Large intestine (tissue), 3 donors: ENCODE measurements at regions not wholly inside any gene's neighbourhood (a gene's known extent, or its start where the extent isn't known, plus 50 kb on each side); places are given as distances from the start of the nearest gene placed in this dataset.

Experiments
- DNase-seq, 2 donors: peaks; one replicate each; pipeline versions ENCODE4 v3.0.0 to v3.0.0-alpha.2; 2013
- H3K27ac ChIP-seq: one replicate; pipeline ENCODE4 v1.5.1; 2013; ENCODE audit warnings: low read length
- H3K27me3 ChIP-seq: 2 replicates; pipeline ENCODE4 v1.6.1; 2013; ENCODE audit warnings: low read length; ENCODE audit not compliant: control insufficient read depth, insufficient read depth
- H3K36me3 ChIP-seq: 2 replicates; pipeline ENCODE4 v1.6.1; 2013; ENCODE audit warnings: low read length; ENCODE audit not compliant: control insufficient read depth, insufficient read depth
- H3K4me1 ChIP-seq: one replicate; pipeline ENCODE4 v1.6.1; 2013; ENCODE audit warnings: low read length; ENCODE audit not compliant: control insufficient read depth, insufficient read depth
- H3K4me3 ChIP-seq: one replicate; pipeline ENCODE4 v1.5.1; 2013; ENCODE audit warnings: low read length
- H3K9me3 ChIP-seq: one replicate; pipeline ENCODE4 v1.6.1; 2013; ENCODE audit warnings: mild to moderate bottlenecking, low read depth, low read length, moderate library complexity; ENCODE audit not compliant: control insufficient read depth
- WGBS: methylation state at CpG from one replicate; pipeline ENCODE4 v1.1.5; 2013; ENCODE audit warnings: low lambda C conversion rate; ENCODE audit not compliant: insufficient coverage; 5-methylcytosine and 5-hydroxymethylcytosine counted together

GRCh38 chr18:30713299-30713698 is 329.2 kb downstream of the DSC3 start:
- no peaks in the 10 kb centered on the region for H3K4me1 ChIP-seq
- H3K4me3 ChIP-seq, result no peak overlapping the region
- no peak overlapping the region for H3K27ac ChIP-seq
- H3K36me3 ChIP-seq, result no peaks in the 10 kb centered on the region
- WGBS, result no CpG with 5 or more reads among the region's 2 CpGs
- H3K9me3 ChIP-seq, result no peaks in the 10 kb centered on the region
- no peak for DNase-seq
- no peaks in the 10 kb centered on the region for H3K27me3 ChIP-seq

DNA sequence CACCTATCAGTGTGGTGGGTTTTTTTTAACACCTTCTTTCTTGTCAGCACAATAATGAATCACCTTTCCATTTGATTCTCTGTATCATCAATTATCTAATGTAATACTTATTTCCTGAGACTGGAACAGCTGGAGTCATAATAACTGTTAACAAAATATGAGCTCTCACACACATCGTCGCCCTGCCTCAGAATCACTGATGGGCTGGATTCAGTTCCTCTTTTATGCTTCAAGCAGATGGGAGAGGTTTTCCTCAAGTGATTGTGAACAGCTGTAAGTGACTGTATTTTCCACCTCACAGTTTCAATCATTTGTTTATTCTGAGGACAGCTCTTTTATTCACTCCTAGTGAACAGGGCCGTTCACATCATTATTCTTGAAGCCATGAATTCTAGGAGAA is 330.2 kb downstream of the DSC3 start:
- Histone ChIP-seq H3K27me3 (no peaks in the 10 kb centered on the region), H3K4me3 (no peak overlapping the region), H3K4me1 (no peaks in the 10 kb centered on the region), H3K36me3 (no peaks in the 10 kb centered on the region), H3K9me3 (no peaks in the 10 kb centered on the region), H3K27ac (no peak overlapping the region)
- WGBS, result 60% methylated on average over 1 of the region's 3 CpGs
- DNase-seq, result no peak

DNA sequence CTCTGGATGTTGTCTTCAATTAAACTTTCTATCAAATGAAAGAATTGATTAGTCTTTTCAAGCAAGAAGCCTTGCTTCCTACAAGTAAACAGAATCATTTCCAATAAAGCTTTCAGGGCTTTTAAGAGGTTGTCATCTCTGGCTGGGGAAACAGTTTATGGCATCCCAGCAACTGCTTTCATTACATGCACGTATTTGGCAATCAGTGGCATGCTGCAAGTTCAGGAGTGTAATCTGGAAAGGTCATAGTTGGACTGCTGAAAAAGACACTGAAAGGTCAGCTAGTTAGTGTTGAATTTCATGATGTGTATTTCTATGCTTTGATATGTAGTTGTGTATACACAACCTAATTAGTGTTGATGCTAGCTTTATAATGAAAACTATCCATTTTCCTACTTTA is 332.9 kb downstream of the DSC3 start:
- Histone ChIP-seq H3K27me3 (no peaks in the 10 kb centered on the region), H3K4me1 (no peaks in the 10 kb centered on the region), H3K27ac (no peak overlapping the region), H3K36me3 (no peaks in the 10 kb centered on the region), H3K4me3 (no peak overlapping the region), H3K9me3 (no peaks in the 10 kb centered on the region)
- DNase-seq, result peak in 1 of 2 donors; percentile 3
- no CpG with 5 or more reads among the region's 1 CpG for WGBS

DNA sequence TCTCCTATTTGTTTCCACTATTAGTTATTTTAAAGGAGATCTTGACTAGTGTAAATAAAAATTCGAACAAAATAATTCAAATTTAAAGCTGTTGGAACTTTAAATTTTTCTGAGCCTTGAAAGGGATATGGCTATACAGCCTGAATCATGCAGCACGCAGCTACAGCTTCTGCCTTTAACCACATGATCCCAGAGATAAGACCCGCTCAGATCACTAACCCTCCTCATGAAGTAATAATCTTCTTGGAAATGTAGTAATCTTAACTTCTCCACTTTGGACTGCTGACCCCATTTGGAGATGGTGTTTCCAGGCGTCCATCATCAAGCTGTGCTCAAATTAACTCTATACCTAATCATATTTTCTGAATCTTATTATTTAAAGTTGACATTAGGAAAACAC is 336.6 kb downstream of the DSC3 start:
- H3K27me3 ChIP-seq, result no peaks in the 10 kb centered on the region
- no peaks in the 10 kb centered on the region for H3K4me1 ChIP-seq
- H3K4me3 ChIP-seq, result no peak overlapping the region
- no peaks in the 10 kb centered on the region for H3K36me3 ChIP-seq
- no peaks in the 10 kb centered on the region for H3K9me3 ChIP-seq
- peak; percentile 27 to 35 for DNase-seq
- 60% methylated on average over 1 of the region's 4 CpGs for WGBS
- no peak overlapping the region for H3K27ac ChIP-seq

GRCh38 chr18:30698571-30698970 is 344.0 kb downstream of the DSC3 start:
- no peak for DNase-seq
- Histone ChIP-seq H3K36me3 (no peaks in the 10 kb centered on the region), H3K4me1 (no peaks in the 10 kb centered on the region), H3K27me3 (no peaks in the 10 kb centered on the region), H3K9me3 (no peaks in the 10 kb centered on the region), H3K27ac (no peak overlapping the region), H3K4me3 (no peak overlapping the region)
- no CpG with 5 or more reads among the region's 1 CpG for WGBS

DNA sequence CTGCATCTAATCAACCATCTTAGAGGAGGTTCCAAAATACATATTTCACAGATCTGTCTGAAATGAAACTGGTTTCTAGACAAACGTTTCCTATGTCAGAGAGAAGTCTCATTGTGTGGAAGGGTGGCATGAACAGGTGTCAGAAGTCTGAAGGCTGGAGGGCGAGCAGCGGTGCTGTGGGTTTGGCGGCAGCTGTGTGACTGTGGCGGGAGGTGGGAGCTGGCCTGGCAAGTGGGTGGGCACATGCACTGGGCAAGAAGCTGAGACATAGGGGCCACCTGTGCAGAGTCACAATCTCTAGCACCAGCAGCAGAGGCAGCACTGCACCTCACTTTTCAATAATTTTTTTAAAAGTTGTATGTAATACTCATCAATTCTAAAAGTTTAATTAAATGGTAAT is 346.3 kb downstream of the DSC3 start:
- no peak overlapping the region for H3K4me3 ChIP-seq
- H3K27ac ChIP-seq, result no peak overlapping the region
- no peaks in the 10 kb centered on the region for H3K9me3 ChIP-seq
- H3K27me3 ChIP-seq, result no peaks in the 10 kb centered on the region
- no CpG with 5 or more reads among the region's 5 CpGs for WGBS
- no peaks in the 10 kb centered on the region for H3K4me1 ChIP-seq
- DNase-seq, result no peak
- H3K36me3 ChIP-seq, result no peaks in the 10 kb centered on the region

DNA sequence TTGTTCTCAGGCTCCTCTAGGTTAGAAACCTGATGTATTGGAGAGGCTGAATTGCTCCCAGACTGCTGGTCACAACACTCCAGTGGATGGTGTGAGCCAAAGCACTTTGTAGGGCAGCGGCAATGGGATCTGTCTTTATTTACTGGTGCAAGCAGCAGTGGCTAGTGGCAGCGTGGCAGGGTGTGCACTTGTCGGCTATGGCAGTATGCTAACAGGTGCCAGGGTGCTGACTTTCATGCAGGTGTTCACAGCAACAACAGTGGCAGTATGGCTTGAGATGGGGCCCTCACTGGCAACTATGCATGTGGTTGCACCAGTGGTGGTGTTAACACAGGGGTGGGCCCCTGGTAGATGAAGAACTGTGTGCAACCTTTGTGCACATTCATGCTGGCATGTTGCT is 347.8 kb downstream of the DSC3 start:
- no CpG with 5 or more reads among the region's 3 CpGs for WGBS

GRCh38 chr18:30689216-30689615 is 353.3 kb downstream of the DSC3 start:
- no peak for DNase-seq
- no peaks in the 10 kb centered on the region for H3K27me3 ChIP-seq
- WGBS, result no CpG with 5 or more reads among the region's 2 CpGs
- H3K4me3 ChIP-seq, result no peak overlapping the region
- no peaks in the 10 kb centered on the region for H3K4me1 ChIP-seq
- no peaks in the 10 kb centered on the region for H3K36me3 ChIP-seq
- no peaks in the 10 kb centered on the region for H3K9me3 ChIP-seq
- H3K27ac ChIP-seq, result no peak overlapping the region

More for the DNA sequence above, 347.8 kb downstream of the DSC3 start:
- H3K9me3 ChIP-seq, result no peaks in the 10 kb centered on the region
- H3K27me3 ChIP-seq, result no peaks in the 10 kb centered on the region
- H3K4me3 ChIP-seq, result no peak overlapping the region
- no peaks in the 10 kb centered on the region for H3K36me3 ChIP-seq
- H3K4me1 ChIP-seq, result no peaks in the 10 kb centered on the region
- H3K27ac ChIP-seq, result no peak overlapping the region
- DNase-seq, result no peak

GRCh38 chr18:30687501-30687900 is 355.0 kb downstream of the DSC3 start:
- H3K36me3 ChIP-seq, result no peaks in the 10 kb centered on the region
- WGBS, result no CpG with 5 or more reads among the region's 2 CpGs
- no peak overlapping the region for H3K27ac ChIP-seq
- no peaks in the 10 kb centered on the region for H3K4me1 ChIP-seq
- H3K4me3 ChIP-seq, result no peak overlapping the region
- no peak for DNase-seq
- H3K9me3 ChIP-seq, result no peaks in the 10 kb centered on the region
- no peaks in the 10 kb centered on the region for H3K27me3 ChIP-seq

GRCh38 chr18:30684825-30685481 is 357.6 kb downstream of the DSC3 start:
- Histone ChIP-seq H3K4me1 (no peaks in the 10 kb centered on the region), H3K9me3 (no peaks in the 10 kb centered on the region), H3K4me3 (no peak overlapping the region), H3K27ac (no peak overlapping the region), H3K36me3 (no peaks in the 10 kb centered on the region), H3K27me3 (no peaks in the 10 kb centered on the region)
- no peak for DNase-seq
- WGBS, result 90% methylated on average over 2 of the region's 3 CpGs

DNA sequence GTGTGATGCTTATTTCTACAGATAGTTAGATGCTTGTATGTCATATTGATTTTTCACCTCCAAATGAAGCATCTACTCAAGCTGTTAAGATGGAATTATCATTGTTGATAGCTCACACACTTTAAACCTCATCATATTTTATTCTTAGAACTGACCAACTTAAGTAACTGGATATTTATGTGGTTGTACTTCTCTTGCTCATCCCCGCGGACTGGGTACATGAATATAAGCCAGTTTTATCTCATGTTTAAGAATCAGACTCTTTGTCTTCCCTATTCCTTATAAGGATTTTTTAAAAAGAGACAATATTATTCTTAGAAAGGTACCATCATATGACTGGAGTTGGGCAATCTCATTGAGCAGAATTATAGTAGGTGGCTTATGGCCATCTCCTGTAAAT is 358.7 kb downstream of the DSC3 start:
- WGBS, result 100% methylated on average over 2 of the region's 2 CpGs
- no peaks in the 10 kb centered on the region for H3K27me3 ChIP-seq
- DNase-seq, result no peak
- H3K27ac ChIP-seq, result no peak overlapping the region
- no peaks in the 10 kb centered on the region for H3K9me3 ChIP-seq
- no peaks in the 10 kb centered on the region for H3K36me3 ChIP-seq
- no peaks in the 10 kb centered on the region for H3K4me1 ChIP-seq
- no peak overlapping the region for H3K4me3 ChIP-seq
